ENCODE measurements at regions not wholly inside any gene's neighbourhood (a gene's known extent, or its start where the extent isn't known, plus 50 kb on each side); places are given as distances from the start of the nearest gene placed in this dataset.

DNA sequence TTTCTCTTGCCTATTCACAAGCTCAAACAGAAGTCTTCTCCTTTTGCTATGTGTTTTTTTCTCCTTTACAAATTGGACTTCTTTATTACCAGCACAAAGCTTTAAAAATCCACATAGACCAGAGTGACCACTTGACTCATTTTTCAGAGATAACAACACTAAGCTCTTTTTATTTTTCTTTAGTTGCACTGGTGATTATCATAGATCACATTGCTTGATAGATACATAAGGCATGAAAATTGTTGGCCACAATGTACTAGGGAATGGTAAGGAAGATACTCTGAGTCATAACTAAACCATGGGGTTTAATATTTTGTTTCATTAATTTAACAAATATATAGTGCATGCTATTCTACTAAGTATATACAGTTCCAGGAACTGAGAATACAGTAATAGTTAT is 159.0 kb downstream of the GASK1B start:
- Histone ChIP-seq H3K9me2 (replicated peaks; ENCODE audit: insufficient read depth, low read length) (no peaks in the 10 kb centered on the region), H3K36me3 (ENCODE audit: low read length) (no peaks in the 10 kb centered on the region), H2AFZ (ENCODE audit: low read depth, low read length, severe bottlenecking) (no peak overlapping the region), H3F3A (ENCODE audit: insufficient read depth) (no peaks in the 10 kb centered on the region), H3K27me3 (ENCODE audit: low read length) (no peaks in the 10 kb centered on the region; the same call in 1 of the 2 replicates), H3K9me3 (ENCODE audit: insufficient read depth, low read length) (no peaks in the 10 kb centered on the region), H3K4me3 (ENCODE audit: insufficient read depth, low read length, poor library complexity, severe bottlenecking) (no peak overlapping the region), H4K20me1 (ENCODE audit: low read depth, low read length) (no peaks in the 10 kb centered on the region), H3K4me2 (ENCODE audit: low read depth, low read length, poor library complexity, severe bottlenecking) (no peak overlapping the region), H3K9ac (ENCODE audit: low read length) (no peak overlapping the region), H3K79me2 (ENCODE audit: insufficient read depth, low read length) (no peaks in the 10 kb centered on the region), H3K27ac (ENCODE audit: low read depth, low read length) (no peak overlapping the region)
- TF ChIP-seq EZH2phosphoT487 (conservative IDR thresholded peaks at IDR 0.05; ENCODE audit: low read length) (no peak), CTCF (IDR thresholded peaks at IDR 0.05; ENCODE audit: insufficient read depth, low read length, poor library complexity, severe bottlenecking) (no peak)

- H3K9me2 ChIP-seq (replicated peaks; ENCODE audit: insufficient read depth, low read length): no peaks in the 10 kb centered on the region
- H3K4me3 ChIP-seq (ENCODE audit: insufficient read depth, low read length, poor library complexity, severe bottlenecking): no peak overlapping the region
- no peaks in the 10 kb centered on the region for H3F3A ChIP-seq (ENCODE audit: insufficient read depth)
- H3K27ac ChIP-seq (ENCODE audit: low read depth, low read length): no peak overlapping the region
- no peak overlapping the region for H2AFZ ChIP-seq (ENCODE audit: low read depth, low read length, severe bottlenecking)
- H3K79me2 ChIP-seq (ENCODE audit: insufficient read depth, low read length): no peaks in the 10 kb centered on the region
- no peaks in the 10 kb centered on the region for H3K36me3 ChIP-seq (ENCODE audit: low read length)
- no peak for TF ChIP-seq CTCF (IDR thresholded peaks at IDR 0.05; ENCODE audit: insufficient read depth, low read length, poor library complexity, severe bottlenecking)
- TF ChIP-seq EZH2phosphoT487 (conservative IDR thresholded peaks at IDR 0.05; ENCODE audit: low read length): no peak
- no peak overlapping the region for H3K9ac ChIP-seq (ENCODE audit: low read length)
- H4K20me1 ChIP-seq (ENCODE audit: low read depth, low read length): no peaks in the 10 kb centered on the region
- no peaks in the 10 kb centered on the region for H3K9me3 ChIP-seq (ENCODE audit: insufficient read depth, low read length)
- no peaks in the 10 kb centered on the region; the same call in 1 of the 2 replicates for H3K27me3 ChIP-seq (ENCODE audit: low read length)
- H3K4me2 ChIP-seq (ENCODE audit: low read depth, low read length, poor library complexity, severe bottlenecking): no peak overlapping the region
Measured at GRCh38 chr4:158010361-158010760, 162.5 kb downstream of the GASK1B start.

DNA sequence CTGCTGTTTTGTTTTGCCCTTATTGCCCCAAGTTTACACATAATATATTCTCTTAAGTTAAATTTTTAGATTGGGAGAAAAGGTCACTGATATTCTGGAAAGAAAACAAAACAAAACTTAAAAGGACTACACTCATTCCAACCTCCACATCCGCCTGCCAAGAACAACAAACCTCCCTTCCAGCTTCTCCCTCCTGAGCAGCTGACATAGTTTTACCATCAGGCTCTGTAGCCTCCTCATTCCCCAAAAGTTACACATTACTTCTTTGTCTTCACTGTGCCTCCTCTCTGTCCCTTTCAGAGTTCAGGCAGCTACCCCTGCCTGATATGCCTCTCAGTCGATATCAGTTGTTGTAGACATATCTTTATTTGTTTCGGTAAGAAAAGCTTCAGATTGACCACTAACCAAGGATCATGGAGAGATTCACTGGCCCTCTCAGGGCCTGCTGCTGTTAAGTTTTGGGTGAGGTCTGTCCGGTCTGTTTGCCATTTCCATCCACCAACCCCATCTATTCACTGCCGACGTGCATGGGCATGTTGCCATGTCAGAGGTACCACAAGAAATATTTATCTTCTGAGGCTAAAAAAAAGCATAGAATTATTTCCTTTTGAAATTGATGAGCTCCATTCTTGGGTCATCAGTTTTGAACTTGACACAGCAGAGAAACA is 164.1 kb downstream of the GASK1B start:
- no peak overlapping the region for H2AFZ ChIP-seq (ENCODE audit: low read depth, low read length, severe bottlenecking)
- H3K9me3 ChIP-seq (ENCODE audit: insufficient read depth, low read length): no peaks in the 10 kb centered on the region
- H3K4me3 ChIP-seq (ENCODE audit: insufficient read depth, low read length, poor library complexity, severe bottlenecking): no peak overlapping the region
- H3K79me2 ChIP-seq (ENCODE audit: insufficient read depth, low read length): no peaks in the 10 kb centered on the region
- H3K36me3 ChIP-seq (ENCODE audit: low read length): no peaks in the 10 kb centered on the region
- TF ChIP-seq CTCF (IDR thresholded peaks at IDR 0.05; ENCODE audit: insufficient read depth, low read length, poor library complexity, severe bottlenecking) (no peak), EZH2phosphoT487 (conservative IDR thresholded peaks at IDR 0.05; ENCODE audit: low read length) (no peak)
- no peaks in the 10 kb centered on the region for H4K20me1 ChIP-seq (ENCODE audit: low read depth, low read length)
- no peaks in the 10 kb centered on the region for H3F3A ChIP-seq (ENCODE audit: insufficient read depth)
- H3K4me2 ChIP-seq (ENCODE audit: low read depth, low read length, poor library complexity, severe bottlenecking): no peak overlapping the region
- no peak overlapping the region for H3K27ac ChIP-seq (ENCODE audit: low read depth, low read length)
- H3K9me2 ChIP-seq (replicated peaks; ENCODE audit: insufficient read depth, low read length): no peaks in the 10 kb centered on the region
- H3K27me3 ChIP-seq (ENCODE audit: low read length): no peaks in the 10 kb centered on the region; the same call in 1 of the 2 replicates
- no peak overlapping the region for H3K9ac ChIP-seq (ENCODE audit: low read length)

Measured in SU-DHL-6 (cell line).